ENCODE measurements at regions not wholly inside any gene's neighbourhood (a gene's known extent, or its start where the extent isn't known, plus 50 kb on each side); places are given as distances from the start of the nearest gene placed in this dataset.

DNA sequence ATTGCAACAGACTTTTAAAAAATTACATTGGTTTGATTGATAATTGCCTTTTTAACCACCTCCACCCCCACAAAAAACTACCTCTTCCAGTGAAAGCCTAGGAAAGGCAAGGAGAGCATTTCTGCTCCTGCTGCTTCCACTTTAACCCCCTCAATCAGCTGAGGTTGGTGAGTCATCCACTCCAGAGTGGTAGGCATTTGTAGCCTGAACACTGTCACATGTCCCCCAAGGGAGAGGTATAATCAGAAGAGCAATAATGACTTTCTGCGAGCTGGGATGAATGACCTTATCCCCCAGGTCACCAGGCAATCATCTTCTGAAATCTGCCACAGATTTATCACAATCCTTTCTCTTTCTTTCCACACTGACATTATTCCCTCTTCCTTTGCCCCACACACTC, 126.6 kb upstream of the CAMK1G start (continued):
- TF ChIP-seq, protein P1, sequence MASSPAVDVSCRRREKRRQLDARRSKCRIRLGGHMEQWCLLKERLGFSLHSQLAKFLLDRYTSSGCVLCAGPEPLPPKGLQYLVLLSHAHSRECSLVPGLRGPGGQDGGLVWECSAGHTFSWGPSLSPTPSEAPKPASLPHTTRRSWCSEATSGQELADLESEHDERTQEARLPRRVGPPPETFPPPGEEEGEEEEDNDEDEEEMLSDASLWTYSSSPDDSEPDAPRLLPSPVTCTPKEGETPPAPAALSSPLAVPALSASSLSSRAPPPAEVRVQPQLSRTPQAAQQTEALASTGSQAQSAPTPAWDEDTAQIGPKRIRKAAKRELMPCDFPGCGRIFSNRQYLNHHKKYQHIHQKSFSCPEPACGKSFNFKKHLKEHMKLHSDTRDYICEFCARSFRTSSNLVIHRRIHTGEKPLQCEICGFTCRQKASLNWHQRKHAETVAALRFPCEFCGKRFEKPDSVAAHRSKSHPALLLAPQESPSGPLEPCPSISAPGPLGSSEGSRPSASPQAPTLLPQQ (tag by site-specific recombination; IDR thresholded peaks at IDR 0.05) = peak; percentile 67; the same call in 1 of the 2 replicates
- TF ChIP-seq RBAK (tag by site-specific recombination; IDR thresholded peaks at IDR 0.05) (no peak), ZNF248 (tag by site-specific recombination; IDR thresholded peaks at IDR 0.05) (no peak), ZNF48 (tag by site-specific recombination; IDR thresholded peaks at IDR 0.05) (no peak), SP2 (tag by site-specific recombination; IDR thresholded peaks at IDR 0.05) (no peak), ZNF610 (tag by site-specific recombination; IDR thresholded peaks at IDR 0.05; ENCODE audit: borderline replicate concordance) (no peak), ZIC2 (tag by site-specific recombination; IDR thresholded peaks at IDR 0.05) (no peak), ZNF792 (tag by site-specific recombination; IDR thresholded peaks at IDR 0.05) (no peak), HOXA7 (CRISPR knock-in tag; IDR thresholded peaks at IDR 0.05; ENCODE audit: borderline replicate concordance) (no peak), GLI2 (tag by site-specific recombination; IDR thresholded peaks at IDR 0.05; ENCODE audit: borderline replicate concordance, low read depth) (no peak), EGR2 (tag by site-specific recombination; IDR thresholded peaks at IDR 0.05; ENCODE audit: low read depth) (no peak), PRDM1 (tag by site-specific recombination; IDR thresholded peaks at IDR 0.05) (peak; percentile 62), SCRT1 (tag by site-specific recombination; IDR thresholded peaks at IDR 0.05; ENCODE audit: borderline replicate concordance) (no peak), ZNF544 (tag by site-specific recombination; IDR thresholded peaks at IDR 0.05) (no peak), GLI4 (tag by site-specific recombination; IDR thresholded peaks at IDR 0.05) (no peak)
- TF ChIP-seq, protein P2, sequence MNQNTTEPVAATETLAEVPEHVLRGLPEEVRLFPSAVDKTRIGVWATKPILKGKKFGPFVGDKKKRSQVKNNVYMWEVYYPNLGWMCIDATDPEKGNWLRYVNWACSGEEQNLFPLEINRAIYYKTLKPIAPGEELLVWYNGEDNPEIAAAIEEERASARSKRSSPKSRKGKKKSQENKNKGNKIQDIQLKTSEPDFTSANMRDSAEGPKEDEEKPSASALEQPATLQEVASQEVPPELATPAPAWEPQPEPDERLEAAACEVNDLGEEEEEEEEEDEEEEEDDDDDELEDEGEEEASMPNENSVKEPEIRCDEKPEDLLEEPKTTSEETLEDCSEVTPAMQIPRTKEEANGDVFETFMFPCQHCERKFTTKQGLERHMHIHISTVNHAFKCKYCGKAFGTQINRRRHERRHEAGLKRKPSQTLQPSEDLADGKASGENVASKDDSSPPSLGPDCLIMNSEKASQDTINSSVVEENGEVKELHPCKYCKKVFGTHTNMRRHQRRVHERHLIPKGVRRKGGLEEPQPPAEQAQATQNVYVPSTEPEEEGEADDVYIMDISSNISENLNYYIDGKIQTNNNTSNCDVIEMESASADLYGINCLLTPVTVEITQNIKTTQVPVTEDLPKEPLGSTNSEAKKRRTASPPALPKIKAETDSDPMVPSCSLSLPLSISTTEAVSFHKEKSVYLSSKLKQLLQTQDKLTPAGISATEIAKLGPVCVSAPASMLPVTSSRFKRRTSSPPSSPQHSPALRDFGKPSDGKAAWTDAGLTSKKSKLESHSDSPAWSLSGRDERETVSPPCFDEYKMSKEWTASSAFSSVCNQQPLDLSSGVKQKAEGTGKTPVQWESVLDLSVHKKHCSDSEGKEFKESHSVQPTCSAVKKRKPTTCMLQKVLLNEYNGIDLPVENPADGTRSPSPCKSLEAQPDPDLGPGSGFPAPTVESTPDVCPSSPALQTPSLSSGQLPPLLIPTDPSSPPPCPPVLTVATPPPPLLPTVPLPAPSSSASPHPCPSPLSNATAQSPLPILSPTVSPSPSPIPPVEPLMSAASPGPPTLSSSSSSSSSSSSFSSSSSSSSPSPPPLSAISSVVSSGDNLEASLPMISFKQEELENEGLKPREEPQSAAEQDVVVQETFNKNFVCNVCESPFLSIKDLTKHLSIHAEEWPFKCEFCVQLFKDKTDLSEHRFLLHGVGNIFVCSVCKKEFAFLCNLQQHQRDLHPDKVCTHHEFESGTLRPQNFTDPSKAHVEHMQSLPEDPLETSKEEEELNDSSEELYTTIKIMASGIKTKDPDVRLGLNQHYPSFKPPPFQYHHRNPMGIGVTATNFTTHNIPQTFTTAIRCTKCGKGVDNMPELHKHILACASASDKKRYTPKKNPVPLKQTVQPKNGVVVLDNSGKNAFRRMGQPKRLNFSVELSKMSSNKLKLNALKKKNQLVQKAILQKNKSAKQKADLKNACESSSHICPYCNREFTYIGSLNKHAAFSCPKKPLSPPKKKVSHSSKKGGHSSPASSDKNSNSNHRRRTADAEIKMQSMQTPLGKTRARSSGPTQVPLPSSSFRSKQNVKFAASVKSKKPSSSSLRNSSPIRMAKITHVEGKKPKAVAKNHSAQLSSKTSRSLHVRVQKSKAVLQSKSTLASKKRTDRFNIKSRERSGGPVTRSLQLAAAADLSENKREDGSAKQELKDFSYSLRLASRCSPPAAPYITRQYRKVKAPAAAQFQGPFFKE (tag by site-specific recombination; IDR thresholded peaks at IDR 0.05; ENCODE audit: borderline replicate concordance) = no peak
- TF ChIP-seq, protein P3, sequence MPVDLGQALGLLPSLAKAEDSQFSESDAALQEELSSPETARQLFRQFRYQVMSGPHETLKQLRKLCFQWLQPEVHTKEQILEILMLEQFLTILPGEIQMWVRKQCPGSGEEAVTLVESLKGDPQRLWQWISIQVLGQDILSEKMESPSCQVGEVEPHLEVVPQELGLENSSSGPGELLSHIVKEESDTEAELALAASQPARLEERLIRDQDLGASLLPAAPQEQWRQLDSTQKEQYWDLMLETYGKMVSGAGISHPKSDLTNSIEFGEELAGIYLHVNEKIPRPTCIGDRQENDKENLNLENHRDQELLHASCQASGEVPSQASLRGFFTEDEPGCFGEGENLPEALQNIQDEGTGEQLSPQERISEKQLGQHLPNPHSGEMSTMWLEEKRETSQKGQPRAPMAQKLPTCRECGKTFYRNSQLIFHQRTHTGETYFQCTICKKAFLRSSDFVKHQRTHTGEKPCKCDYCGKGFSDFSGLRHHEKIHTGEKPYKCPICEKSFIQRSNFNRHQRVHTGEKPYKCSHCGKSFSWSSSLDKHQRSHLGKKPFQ (tag by site-specific recombination; IDR thresholded peaks at IDR 0.05) = no peak
- TF ChIP-seq, protein P4, sequence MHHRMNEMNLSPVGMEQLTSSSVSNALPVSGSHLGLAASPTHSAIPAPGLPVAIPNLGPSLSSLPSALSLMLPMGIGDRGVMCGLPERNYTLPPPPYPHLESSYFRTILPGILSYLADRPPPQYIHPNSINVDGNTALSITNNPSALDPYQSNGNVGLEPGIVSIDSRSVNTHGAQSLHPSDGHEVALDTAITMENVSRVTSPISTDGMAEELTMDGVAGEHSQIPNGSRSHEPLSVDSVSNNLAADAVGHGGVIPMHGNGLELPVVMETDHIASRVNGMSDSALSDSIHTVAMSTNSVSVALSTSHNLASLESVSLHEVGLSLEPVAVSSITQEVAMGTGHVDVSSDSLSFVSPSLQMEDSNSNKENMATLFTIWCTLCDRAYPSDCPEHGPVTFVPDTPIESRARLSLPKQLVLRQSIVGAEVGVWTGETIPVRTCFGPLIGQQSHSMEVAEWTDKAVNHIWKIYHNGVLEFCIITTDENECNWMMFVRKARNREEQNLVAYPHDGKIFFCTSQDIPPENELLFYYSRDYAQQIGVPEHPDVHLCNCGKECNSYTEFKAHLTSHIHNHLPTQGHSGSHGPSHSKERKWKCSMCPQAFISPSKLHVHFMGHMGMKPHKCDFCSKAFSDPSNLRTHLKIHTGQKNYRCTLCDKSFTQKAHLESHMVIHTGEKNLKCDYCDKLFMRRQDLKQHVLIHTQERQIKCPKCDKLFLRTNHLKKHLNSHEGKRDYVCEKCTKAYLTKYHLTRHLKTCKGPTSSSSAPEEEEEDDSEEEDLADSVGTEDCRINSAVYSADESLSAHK (tag by site-specific recombination; IDR thresholded peaks at IDR 0.05) = no peak
- TF ChIP-seq, protein P5, sequence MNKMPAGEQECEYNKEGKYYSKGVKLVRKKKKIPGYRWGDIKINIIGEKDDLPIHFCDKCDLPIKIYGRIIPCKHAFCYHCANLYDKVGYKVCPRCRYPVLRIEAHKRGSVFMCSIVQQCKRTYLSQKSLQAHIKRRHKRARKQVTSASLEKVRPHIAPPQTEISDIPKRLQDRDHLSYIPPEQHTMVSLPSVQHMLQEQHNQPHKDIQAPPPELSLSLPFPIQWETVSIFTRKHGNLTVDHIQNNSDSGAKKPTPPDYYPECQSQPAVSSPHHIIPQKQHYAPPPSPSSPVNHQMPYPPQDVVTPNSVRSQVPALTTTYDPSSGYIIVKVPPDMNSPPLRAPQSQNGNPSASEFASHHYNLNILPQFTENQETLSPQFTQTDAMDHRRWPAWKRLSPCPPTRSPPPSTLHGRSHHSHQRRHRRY (tag by site-specific recombination; IDR thresholded peaks at IDR 0.05) = no peak
- TF ChIP-seq, protein P6, sequence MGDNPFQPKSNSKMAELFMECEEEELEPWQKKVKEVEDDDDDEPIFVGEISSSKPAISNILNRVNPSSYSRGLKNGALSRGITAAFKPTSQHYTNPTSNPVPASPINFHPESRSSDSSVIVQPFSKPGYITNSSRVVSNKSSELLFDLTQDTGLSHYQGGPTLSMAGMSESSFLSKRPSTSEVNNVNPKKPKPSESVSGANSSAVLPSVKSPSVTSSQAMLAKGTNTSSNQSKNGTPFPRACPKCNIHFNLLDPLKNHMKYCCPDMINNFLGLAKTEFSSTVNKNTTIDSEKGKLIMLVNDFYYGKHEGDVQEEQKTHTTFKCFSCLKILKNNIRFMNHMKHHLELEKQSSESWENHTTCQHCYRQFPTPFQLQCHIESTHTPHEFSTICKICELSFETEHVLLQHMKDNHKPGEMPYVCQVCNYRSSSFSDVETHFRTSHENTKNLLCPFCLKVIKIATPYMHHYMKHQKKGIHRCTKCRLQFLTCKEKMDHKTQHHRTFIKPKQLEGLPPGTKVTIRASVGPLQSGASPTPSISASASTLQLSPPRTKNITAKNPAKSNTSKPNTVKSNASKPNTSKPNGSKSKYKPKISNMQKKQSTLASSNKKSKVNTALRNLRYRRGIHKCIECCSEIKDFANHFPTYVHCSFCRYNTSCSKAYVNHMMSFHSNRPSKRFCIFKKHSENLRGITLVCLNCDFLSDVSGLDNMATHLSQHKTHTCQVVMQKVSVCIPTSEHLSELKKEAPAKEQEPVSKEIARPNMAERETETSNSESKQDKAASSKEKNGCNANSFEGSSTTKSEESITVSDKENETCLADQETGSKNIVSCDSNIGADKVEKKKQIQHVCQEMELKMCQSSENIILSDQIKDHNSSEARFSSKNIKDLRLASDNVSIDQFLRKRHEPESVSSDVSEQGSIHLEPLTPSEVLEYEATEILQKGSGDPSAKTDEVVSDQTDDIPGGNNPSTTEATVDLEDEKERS (tag by site-specific recombination; IDR thresholded peaks at IDR 0.05) = no peak
- TF ChIP-seq, protein P7, sequence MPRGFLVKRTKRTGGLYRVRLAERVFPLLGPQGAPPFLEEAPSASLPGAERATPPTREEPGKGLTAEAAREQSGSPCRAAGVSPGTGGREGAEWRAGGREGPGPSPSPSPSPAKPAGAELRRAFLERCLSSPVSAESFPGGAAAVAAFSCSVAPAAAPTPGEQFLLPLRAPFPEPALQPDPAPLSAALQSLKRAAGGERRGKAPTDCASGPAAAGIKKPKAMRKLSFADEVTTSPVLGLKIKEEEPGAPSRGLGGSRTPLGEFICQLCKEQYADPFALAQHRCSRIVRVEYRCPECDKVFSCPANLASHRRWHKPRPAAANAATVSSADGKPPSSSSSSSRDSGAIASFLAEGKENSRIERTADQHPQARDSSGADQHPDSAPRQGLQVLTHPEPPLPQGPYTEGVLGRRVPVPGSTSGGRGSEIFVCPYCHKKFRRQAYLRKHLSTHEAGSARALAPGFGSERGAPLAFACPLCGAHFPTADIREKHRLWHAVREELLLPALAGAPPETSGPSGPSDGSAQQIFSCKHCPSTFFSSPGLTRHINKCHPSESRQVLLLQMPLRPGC (tag by site-specific recombination; IDR thresholded peaks at IDR 0.05) = 0 out of 2 replicates have a peak, but pooled peaks have one; percentile 47
